ENCODE measurements at regions not wholly inside any gene's neighbourhood (a gene's known extent, or its start where the extent isn't known, plus 50 kb on each side); places are given as distances from the start of the nearest gene placed in this dataset.

DNA sequence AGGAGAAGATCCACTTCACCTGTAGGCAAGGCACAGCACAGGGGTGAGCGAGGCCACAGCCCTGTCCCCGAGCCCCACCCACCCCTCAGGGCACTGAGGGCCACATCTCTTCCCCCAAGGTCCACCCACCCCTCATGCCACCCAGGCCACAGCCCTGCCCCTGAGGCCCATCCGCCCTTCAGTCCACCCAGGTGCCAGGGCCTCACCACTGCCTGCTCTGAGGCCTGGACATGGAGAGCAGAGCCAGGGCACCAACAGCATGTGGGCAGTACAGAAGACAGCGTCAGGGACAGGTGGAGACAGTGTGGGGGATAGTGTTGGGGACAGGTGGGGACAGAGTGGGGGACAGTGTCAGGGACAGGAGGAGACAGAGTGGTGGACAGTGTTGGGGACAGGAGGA lies 138.3 kb downstream of the TMEM121 start:
- peaks cover 0 to 8% (median 5%) of the 10 kb centered on the region in 4 donors for H3K4me1 ChIP-seq (ENCODE audit: control insufficient read depth in 4 of 4, insufficient read depth in 4 of 4, low read length in 3 of 4)
- no peak overlapping the region for H3K9ac ChIP-seq (ENCODE audit: low read depth in 1 of 2, low read length in 2 of 2)
- 84% methylated on average over 4 of the region's 4 CpGs for WGBS
- DNase-seq (ENCODE audit: low spot score), result no peak
- no peaks in the 10 kb centered on the region for H3K27me3 ChIP-seq (ENCODE audit: control insufficient read depth in 4 of 4, insufficient read depth in 4 of 4, low read length in 3 of 4)
- no peaks in the 10 kb centered on the region for H3K36me3 ChIP-seq (ENCODE audit: control insufficient read depth in 4 of 4, insufficient read depth in 3 of 4, low read depth in 1 of 4, low read length in 3 of 4)
- no peak overlapping the region for H3K4me3 ChIP-seq (ENCODE audit: low read depth in 1 of 3, low read length in 3 of 3)
- no peaks in the 10 kb centered on the region for H3K9me3 ChIP-seq (ENCODE audit: control insufficient read depth in 4 of 4, low read length in 3 of 4)
- no peak for TF ChIP-seq RXRA (IDR thresholded peaks at IDR 0.05)
- TF ChIP-seq, protein P1, sequence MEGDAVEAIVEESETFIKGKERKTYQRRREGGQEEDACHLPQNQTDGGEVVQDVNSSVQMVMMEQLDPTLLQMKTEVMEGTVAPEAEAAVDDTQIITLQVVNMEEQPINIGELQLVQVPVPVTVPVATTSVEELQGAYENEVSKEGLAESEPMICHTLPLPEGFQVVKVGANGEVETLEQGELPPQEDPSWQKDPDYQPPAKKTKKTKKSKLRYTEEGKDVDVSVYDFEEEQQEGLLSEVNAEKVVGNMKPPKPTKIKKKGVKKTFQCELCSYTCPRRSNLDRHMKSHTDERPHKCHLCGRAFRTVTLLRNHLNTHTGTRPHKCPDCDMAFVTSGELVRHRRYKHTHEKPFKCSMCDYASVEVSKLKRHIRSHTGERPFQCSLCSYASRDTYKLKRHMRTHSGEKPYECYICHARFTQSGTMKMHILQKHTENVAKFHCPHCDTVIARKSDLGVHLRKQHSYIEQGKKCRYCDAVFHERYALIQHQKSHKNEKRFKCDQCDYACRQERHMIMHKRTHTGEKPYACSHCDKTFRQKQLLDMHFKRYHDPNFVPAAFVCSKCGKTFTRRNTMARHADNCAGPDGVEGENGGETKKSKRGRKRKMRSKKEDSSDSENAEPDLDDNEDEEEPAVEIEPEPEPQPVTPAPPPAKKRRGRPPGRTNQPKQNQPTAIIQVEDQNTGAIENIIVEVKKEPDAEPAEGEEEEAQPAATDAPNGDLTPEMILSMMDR (IDR thresholded peaks at IDR 0.05; ENCODE audit: low read depth, low read length, missing input control), result no peak
- no peak for TF ChIP-seq YY1 (IDR thresholded peaks at IDR 0.05)
- TF ChIP-seq NR2F2 (IDR thresholded peaks at IDR 0.05), result no peak
- TF ChIP-seq EGR1 (IDR thresholded peaks at IDR 0.05; ENCODE audit: low read depth in 2 of 2), result no peak
- TF ChIP-seq TAF1 (conservative IDR thresholded peaks at IDR 0.05), result no peak
- no peak for TF ChIP-seq FOXA1 (IDR thresholded peaks at IDR 0.05)
- no peak overlapping the region for H3K27ac ChIP-seq (ENCODE audit: low read depth in 1 of 2, low read length in 2 of 2)

DNA sequence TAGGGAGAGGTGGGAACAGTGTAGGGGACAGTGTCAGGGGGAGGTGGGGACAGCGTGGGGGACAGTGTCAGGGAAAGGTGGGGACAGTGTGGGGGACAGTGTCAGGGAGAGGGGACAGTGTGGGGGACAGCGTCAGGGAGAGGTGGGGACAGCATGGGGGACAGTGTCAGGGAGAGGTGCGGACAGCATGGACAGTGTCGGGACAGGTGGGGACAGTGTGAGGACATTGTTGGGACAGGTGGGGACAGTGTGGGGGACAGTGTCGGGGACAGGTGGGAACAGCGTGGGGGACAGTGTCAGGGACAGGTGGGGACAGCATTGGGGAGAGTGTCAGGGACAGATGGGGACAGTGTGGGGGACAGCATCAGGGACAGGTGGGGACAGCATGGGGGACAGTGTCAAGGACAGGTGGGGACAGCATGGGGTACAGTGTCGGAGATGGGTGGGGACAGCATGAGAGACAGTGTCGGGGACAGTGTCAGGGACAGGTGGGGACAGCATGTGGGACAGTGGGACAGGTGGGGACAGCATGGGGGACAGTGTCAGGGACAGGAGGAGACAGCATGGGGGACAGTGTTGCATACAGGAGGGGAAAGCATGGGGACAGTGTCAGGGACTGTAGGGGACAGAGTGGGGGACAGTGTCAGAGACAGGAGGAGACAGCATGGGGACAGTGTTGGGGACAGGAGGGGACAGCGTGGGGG lies 139.0 kb downstream of the TMEM121 start:
- DNase-seq (ENCODE audit: low spot score), result no peak
- Histone ChIP-seq H3K4me1 (ENCODE audit: control insufficient read depth in 4 of 4, insufficient read depth in 4 of 4, low read length in 3 of 4) (peaks cover 0 to 8% (median 4%) of the 10 kb centered on the region in 4 donors), H3K9me3 (ENCODE audit: control insufficient read depth in 4 of 4, low read length in 3 of 4) (no peaks in the 10 kb centered on the region), H3K27ac (ENCODE audit: low read depth in 1 of 2, low read length in 2 of 2) (no peak overlapping the region), H3K4me3 (ENCODE audit: low read depth in 1 of 3, low read length in 3 of 3) (no peak overlapping the region), H3K9ac (ENCODE audit: low read depth in 1 of 2, low read length in 2 of 2) (no peak overlapping the region), H3K36me3 (ENCODE audit: control insufficient read depth in 4 of 4, insufficient read depth in 3 of 4, low read depth in 1 of 4, low read length in 3 of 4) (no peaks in the 10 kb centered on the region), H3K27me3 (ENCODE audit: control insufficient read depth in 4 of 4, insufficient read depth in 4 of 4, low read length in 3 of 4) (no peaks in the 10 kb centered on the region)
- 81% methylated on average over 9 of the region's 9 CpGs for whole genome bisulfite sequencing
- no peak for TF ChIP-seq FOXA2 (IDR thresholded peaks at IDR 0.05)
- TF ChIP-seq, protein P2, sequence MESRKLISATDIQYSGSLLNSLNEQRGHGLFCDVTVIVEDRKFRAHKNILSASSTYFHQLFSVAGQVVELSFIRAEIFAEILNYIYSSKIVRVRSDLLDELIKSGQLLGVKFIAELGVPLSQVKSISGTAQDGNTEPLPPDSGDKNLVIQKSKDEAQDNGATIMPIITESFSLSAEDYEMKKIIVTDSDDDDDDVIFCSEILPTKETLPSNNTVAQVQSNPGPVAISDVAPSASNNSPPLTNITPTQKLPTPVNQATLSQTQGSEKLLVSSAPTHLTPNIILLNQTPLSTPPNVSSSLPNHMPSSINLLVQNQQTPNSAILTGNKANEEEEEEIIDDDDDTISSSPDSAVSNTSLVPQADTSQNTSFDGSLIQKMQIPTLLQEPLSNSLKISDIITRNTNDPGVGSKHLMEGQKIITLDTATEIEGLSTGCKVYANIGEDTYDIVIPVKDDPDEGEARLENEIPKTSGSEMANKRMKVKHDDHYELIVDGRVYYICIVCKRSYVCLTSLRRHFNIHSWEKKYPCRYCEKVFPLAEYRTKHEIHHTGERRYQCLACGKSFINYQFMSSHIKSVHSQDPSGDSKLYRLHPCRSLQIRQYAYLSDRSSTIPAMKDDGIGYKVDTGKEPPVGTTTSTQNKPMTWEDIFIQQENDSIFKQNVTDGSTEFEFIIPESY (IDR thresholded peaks at IDR 0.05), result no peak
- no peak for TF ChIP-seq HNF4A (conservative IDR thresholded peaks at IDR 0.05)
- no peak for TF ChIP-seq NR2F2 (IDR thresholded peaks at IDR 0.05)
- TF ChIP-seq RAD21 (IDR thresholded peaks at IDR 0.05), result no peak
- TF ChIP-seq JUND (IDR thresholded peaks at IDR 0.05), result no peak
- no peak for TF ChIP-seq HNF4G (IDR thresholded peaks at IDR 0.05)
- TF ChIP-seq TAF1 (conservative IDR thresholded peaks at IDR 0.05), result no peak
- TF ChIP-seq, protein P3, sequence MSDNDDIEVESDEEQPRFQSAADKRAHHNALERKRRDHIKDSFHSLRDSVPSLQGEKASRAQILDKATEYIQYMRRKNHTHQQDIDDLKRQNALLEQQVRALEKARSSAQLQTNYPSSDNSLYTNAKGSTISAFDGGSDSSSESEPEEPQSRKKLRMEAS (IDR thresholded peaks at IDR 0.05), result no peak
- TF ChIP-seq, protein P4, sequence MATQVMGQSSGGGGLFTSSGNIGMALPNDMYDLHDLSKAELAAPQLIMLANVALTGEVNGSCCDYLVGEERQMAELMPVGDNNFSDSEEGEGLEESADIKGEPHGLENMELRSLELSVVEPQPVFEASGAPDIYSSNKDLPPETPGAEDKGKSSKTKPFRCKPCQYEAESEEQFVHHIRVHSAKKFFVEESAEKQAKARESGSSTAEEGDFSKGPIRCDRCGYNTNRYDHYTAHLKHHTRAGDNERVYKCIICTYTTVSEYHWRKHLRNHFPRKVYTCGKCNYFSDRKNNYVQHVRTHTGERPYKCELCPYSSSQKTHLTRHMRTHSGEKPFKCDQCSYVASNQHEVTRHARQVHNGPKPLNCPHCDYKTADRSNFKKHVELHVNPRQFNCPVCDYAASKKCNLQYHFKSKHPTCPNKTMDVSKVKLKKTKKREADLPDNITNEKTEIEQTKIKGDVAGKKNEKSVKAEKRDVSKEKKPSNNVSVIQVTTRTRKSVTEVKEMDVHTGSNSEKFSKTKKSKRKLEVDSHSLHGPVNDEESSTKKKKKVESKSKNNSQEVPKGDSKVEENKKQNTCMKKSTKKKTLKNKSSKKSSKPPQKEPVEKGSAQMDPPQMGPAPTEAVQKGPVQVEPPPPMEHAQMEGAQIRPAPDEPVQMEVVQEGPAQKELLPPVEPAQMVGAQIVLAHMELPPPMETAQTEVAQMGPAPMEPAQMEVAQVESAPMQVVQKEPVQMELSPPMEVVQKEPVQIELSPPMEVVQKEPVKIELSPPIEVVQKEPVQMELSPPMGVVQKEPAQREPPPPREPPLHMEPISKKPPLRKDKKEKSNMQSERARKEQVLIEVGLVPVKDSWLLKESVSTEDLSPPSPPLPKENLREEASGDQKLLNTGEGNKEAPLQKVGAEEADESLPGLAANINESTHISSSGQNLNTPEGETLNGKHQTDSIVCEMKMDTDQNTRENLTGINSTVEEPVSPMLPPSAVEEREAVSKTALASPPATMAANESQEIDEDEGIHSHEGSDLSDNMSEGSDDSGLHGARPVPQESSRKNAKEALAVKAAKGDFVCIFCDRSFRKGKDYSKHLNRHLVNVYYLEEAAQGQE (IDR thresholded peaks at IDR 0.05), result no peak
- TF ChIP-seq SP1 (IDR thresholded peaks at IDR 0.05), result no peak
